ENCODE measurements at regions not wholly inside any gene's neighbourhood (a gene's known extent, or its start where the extent isn't known, plus 50 kb on each side); places are given as distances from the start of the nearest gene placed in this dataset.

DNA sequence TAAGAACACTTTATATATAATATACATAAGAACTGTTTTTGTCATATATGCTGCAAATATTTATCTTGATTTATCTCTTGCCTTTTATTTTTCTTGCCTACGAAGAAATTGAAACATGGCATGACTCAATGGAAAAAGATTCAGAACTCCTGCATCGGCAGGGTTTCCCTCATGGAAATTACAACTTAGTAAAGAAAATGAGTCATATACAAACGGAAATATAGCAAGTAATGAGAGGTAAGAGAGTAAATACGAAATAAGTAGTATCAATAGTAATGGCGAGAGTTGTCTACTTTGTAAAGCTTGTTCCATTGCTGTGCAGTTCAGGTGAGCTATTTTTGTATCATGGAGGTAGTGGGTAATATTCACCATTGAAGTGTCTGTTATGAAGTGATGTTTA, 350.4 kb downstream of the DDX10 start:
- ATAC-seq = no peak
- H3K4me3 ChIP-seq = no peak overlapping the region
- H3K27me3 ChIP-seq = no peaks in the 10 kb centered on the region
- H3K36me3 ChIP-seq = no peaks in the 10 kb centered on the region
- DNase-seq = no peak
- TF ChIP-seq, protein P1, sequence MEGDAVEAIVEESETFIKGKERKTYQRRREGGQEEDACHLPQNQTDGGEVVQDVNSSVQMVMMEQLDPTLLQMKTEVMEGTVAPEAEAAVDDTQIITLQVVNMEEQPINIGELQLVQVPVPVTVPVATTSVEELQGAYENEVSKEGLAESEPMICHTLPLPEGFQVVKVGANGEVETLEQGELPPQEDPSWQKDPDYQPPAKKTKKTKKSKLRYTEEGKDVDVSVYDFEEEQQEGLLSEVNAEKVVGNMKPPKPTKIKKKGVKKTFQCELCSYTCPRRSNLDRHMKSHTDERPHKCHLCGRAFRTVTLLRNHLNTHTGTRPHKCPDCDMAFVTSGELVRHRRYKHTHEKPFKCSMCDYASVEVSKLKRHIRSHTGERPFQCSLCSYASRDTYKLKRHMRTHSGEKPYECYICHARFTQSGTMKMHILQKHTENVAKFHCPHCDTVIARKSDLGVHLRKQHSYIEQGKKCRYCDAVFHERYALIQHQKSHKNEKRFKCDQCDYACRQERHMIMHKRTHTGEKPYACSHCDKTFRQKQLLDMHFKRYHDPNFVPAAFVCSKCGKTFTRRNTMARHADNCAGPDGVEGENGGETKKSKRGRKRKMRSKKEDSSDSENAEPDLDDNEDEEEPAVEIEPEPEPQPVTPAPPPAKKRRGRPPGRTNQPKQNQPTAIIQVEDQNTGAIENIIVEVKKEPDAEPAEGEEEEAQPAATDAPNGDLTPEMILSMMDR (IDR thresholded peaks at IDR 0.05) = no peak
- no peak for TF ChIP-seq POLR2A (IDR thresholded peaks at IDR 0.05)
- no peaks in the 10 kb centered on the region for H3K4me1 ChIP-seq
- H3K9me3 ChIP-seq = no peaks in the 10 kb centered on the region
- WGBS (ENCODE audit: insufficient coverage, low coverage, low lambda C conversion rate, missing lambda C conversion rate) = 51% methylated on average over 5 of the region's 5 CpGs
- intact Hi-C loops (cut with DNase I) = no loop called here
- no peak overlapping the region for H3K27ac ChIP-seq

DNA sequence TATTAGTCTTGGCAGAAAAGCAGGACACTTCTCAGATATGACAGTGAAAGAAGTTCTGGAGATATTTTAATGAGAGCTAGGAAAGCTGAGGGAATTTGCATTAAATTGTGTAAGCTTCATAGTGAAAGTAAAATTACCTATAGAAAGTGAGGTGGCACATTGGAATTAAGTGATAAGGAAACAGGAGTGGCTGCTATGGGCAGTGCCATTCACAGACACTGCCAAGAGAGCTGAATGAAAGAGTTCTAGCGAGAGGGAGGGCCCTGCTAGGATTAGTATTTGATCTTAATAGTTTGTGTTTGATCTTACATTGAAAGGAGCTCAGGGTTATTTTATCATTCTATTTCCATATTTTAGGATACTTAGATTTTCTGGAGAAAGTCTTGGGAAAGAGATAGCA, 351.9 kb downstream of the DDX10 start:
- Histone ChIP-seq H3K27me3 (no peaks in the 10 kb centered on the region), H3K36me3 (no peaks in the 10 kb centered on the region), H3K4me1 (no peaks in the 10 kb centered on the region), H3K9me3 (no peaks in the 10 kb centered on the region), H3K4me3 (no peak overlapping the region), H3K27ac (no peak overlapping the region)
- WGBS (ENCODE audit: insufficient coverage, low coverage, low lambda C conversion rate, missing lambda C conversion rate) = 54% methylated on average over 1 of the region's 1 CpG
- DNase-seq = no peak
- intact Hi-C loops (cut with DNase I) = no loop called here
- TF ChIP-seq, protein P1 (IDR thresholded peaks at IDR 0.05) = no peak
- no peak for TF ChIP-seq POLR2A (IDR thresholded peaks at IDR 0.05)
- ATAC-seq = no peak

DNA sequence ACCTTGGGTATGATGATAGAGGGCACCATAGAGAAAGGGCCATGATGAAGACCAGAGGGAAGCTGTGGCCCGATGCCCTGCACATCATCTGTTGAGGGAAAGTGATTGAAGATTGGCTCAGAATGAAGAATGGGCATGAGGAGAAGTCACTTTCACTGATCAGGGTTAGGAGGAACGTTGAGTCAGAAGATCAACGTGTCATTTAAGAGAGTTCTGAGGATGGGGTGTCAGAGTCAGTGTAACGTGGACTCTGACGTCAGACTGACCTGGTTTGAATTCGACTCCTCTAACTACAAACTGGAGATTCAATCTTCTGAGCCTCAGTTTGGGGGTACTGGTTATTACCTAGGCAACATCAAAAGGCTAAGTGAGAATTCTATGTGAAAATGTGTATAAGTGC, 352.6 kb downstream of the DDX10 start:
- Histone ChIP-seq H3K36me3 (no peaks in the 10 kb centered on the region), H3K9me3 (no peaks in the 10 kb centered on the region), H3K27ac (no peak overlapping the region), H3K4me1 (no peaks in the 10 kb centered on the region), H3K4me3 (no peak overlapping the region), H3K27me3 (no peaks in the 10 kb centered on the region)
- DNase-seq = no peak
- 75% methylated on average over 6 of the region's 6 CpGs for WGBS (ENCODE audit: insufficient coverage, low coverage, low lambda C conversion rate, missing lambda C conversion rate)
- ATAC-seq = no peak
- TF ChIP-seq, protein P1 (IDR thresholded peaks at IDR 0.05) = no peak
- TF ChIP-seq POLR2A (IDR thresholded peaks at IDR 0.05) = no peak
- intact Hi-C loops (cut with DNase I) = no loop called here

DNA sequence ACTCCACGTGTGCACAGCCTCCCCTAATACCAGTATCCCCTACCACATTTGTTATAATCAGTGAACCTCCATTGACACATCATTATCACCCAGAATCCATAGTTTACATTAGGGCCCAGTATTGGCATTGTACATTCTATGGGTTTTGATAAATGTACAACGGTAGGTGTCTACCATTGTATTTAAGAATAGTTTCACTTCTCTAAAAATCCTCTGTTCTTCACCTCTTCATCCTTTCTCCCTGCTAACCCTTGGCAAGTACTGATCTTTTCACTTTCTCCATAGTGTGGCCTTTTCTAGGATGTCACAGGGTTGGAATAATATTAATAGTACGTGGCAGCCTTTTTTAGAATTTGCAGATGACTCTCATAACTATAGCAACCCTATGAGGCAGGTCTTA, 353.8 kb downstream of the DDX10 start:
- ATAC-seq (no peak), DNase-seq (no peak)
- Histone ChIP-seq H3K27ac (no peak overlapping the region), H3K9me3 (no peaks in the 10 kb centered on the region), H3K4me3 (no peak overlapping the region), H3K4me1 (no peaks in the 10 kb centered on the region), H3K27me3 (no peaks in the 10 kb centered on the region), H3K36me3 (no peaks in the 10 kb centered on the region)
- WGBS (ENCODE audit: insufficient coverage, low coverage, low lambda C conversion rate, missing lambda C conversion rate) = 50% methylated on average over 3 of the region's 3 CpGs
- TF ChIP-seq, protein P1 (IDR thresholded peaks at IDR 0.05) = no peak
- no peak for TF ChIP-seq POLR2A (IDR thresholded peaks at IDR 0.05)
- intact Hi-C loops (cut with DNase I) = no loop called here

DNA sequence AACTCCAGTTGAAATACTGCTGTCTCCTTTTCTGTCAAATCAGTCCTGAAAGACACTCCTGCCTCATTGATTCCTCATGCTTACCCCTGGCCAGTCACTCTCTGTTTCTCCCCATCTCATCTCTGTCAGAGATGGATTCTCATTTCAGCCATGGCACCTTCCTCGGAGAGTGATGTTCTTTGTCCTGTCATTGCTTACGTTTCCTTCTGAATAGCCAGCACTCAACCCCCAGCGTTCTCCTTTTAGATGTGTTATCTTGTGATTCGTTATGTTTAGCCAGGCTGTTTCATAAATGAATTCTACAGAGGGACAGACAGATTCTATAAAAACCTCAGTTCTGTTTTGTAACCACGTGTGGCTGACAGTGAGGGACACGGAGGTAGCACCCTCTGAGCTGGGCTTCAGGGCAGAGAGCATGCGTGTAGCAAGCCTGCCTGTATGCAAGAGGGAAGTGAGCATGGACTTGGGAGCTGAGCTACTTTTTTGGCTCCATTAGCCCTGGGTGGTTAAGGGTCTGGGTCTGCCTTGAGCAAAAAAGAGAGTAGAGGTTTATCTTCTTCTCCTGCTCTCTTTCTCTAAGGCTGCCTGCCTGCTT, 354.6 kb downstream of the DDX10 start:
- Histone ChIP-seq H3K4me3 (no peak overlapping the region), H3K4me1 (no peaks in the 10 kb centered on the region), H3K36me3 (no peaks in the 10 kb centered on the region), H3K9me3 (no peaks in the 10 kb centered on the region), H3K27ac (no peak overlapping the region), H3K27me3 (no peaks in the 10 kb centered on the region)
- TF ChIP-seq, protein P1 (IDR thresholded peaks at IDR 0.05) = no peak
- TF ChIP-seq POLR2A (IDR thresholded peaks at IDR 0.05) = no peak
- no peak for DNase-seq
- no peak for ATAC-seq
- intact Hi-C loops (cut with DNase I) = no loop called here
- 34% methylated on average over 6 of the region's 7 CpGs for WGBS (ENCODE audit: insufficient coverage, low coverage, low lambda C conversion rate, missing lambda C conversion rate)

Data from right lobe of liver (tissue), 6 donors.